HL-60 (cell line): ENCODE measurements at regions not wholly inside any gene's neighbourhood (a gene's known extent, or its start where the extent isn't known, plus 50 kb on each side); places are given as distances from the start of the nearest gene placed in this dataset.

Source experiments
- CTCF ChIP-seq: IDR thresholded peaks from one replicate; pipeline ENCODE4 v1.5.1; 2011; ENCODE audit warnings: low read length, control low read depth, inconsistent platforms; ENCODE audit not compliant: insufficient read depth
- REST ChIP-seq: IDR thresholded peaks from 2 replicates; pipeline ENCODE4 v1.6.1; 2012; ENCODE audit warnings: low read depth; ENCODE audit not compliant: insufficient replicate concordance
- SPI1 ChIP-seq: IDR thresholded peaks from 2 replicates; pipeline ENCODE4 v1.6.1; 2012; ENCODE audit warnings: low read depth, mild to moderate bottlenecking, borderline replicate concordance

GRCh38 chr2:20565101-20565622, 85.7 kb downstream of the HS1BP3 start:
- no peak for TF ChIP-seq CTCF
- no peak for TF ChIP-seq SPI1
- no peak for TF ChIP-seq REST
